ENCODE measurements at regions not wholly inside any gene's neighbourhood (a gene's known extent, or its start where the extent isn't known, plus 50 kb on each side); places are given as distances from the start of the nearest gene placed in this dataset.

- TF ChIP-seq POLR2AphosphoS5 (IDR thresholded peaks at IDR 0.05; ENCODE audit: low read depth, low read length), result no peak
- no peak for TF ChIP-seq POLR2A (IDR thresholded peaks at IDR 0.05; ENCODE audit: low read depth, low read length)
- no peak for TF ChIP-seq TAF1 (IDR thresholded peaks at IDR 0.05; ENCODE audit: low read depth, low read length)
- TF ChIP-seq PAX5 (IDR thresholded peaks at IDR 0.05; ENCODE audit: insufficient read depth, low read length, severe bottlenecking), result no peak
These were observed 842.8 kb downstream of the VRK1 start for GRCh38 chr14:97640031-97640430.

All from GM12891 (cell line).